Fibroblast of lung (primary cell): ENCODE measurements at regions not wholly inside any gene's neighbourhood (a gene's known extent, or its start where the extent isn't known, plus 50 kb on each side); places are given as distances from the start of the nearest gene placed in this dataset.

Experiments used
- CTCF ChIP-seq, 2 donors: IDR thresholded peaks in 1 of 2; conservative IDR thresholded peaks in 1 of 2; 1 replicate in 1 of 2; 2 replicates in 1 of 2; pipeline ENCODE4 v1.5.1; 2011 to 2012; ENCODE audit warnings: low read length in 2 of 2, control low read depth in 1 of 2, inconsistent platforms in 1 of 2, low read depth in 1 of 2, mild to moderate bottlenecking in 1 of 2
- EZH2 ChIP-seq: IDR thresholded peaks from 2 replicates; pipeline ENCODE4 v1.5.1; 2012; ENCODE audit warnings: low read length, control low read depth, mild to moderate bottlenecking; ENCODE audit errors: missing control alignments

- TF ChIP-seq CTCF (conservative IDR thresholded peaks at IDR 0.05 in 1 of 2, IDR thresholded peaks at IDR 0.05 in 1 of 2; ENCODE audit: low read depth in 1 of 2, low read length in 2 of 2) (no peak), EZH2 (no peak)
Observed at GRCh38 chr7:19410106-19410505, 264.9 kb upstream of the FERD3L start.
